HG02763 (cell line): ENCODE measurements at regions not wholly inside any gene's neighbourhood (a gene's known extent, or its start where the extent isn't known, plus 50 kb on each side); places are given as distances from the start of the nearest gene placed in this dataset.
"Not testable (repeated sequence)": the region's sequence is repeated elsewhere in the genome, so short reads cannot be mapped to it uniquely, and the experiment has no call there.

Experiments used
- ATAC-seq: cut with Tn5 transposase; IDR thresholded peaks from one replicate; pipeline ENCODE4 v1.9.1; 2021; ENCODE audit warnings: mild to moderate bottlenecking, moderate library complexity; ENCODE audit not compliant: unreplicated experiment

DNA sequence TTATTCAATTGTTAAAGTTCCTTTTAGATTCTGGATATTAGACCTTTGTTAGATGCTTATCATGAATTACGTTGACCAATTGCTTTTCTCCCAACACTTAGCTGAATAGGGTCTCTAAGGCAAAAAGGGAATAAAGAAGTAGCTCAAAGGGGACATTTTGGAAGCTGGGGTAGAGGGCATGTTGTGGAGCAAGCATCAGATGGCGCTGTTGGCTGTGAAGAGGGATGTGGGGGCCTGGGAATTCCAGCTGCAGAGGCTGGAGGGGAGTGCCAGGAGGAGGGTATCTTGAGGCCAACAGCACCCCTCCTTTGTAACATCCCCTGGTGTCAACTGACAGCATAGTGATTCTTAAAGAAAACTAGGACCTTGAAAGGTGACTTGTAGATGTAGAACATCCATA, 198.2 kb downstream of the ADCYAP1 start:
- ATAC-seq: no peak

DNA sequence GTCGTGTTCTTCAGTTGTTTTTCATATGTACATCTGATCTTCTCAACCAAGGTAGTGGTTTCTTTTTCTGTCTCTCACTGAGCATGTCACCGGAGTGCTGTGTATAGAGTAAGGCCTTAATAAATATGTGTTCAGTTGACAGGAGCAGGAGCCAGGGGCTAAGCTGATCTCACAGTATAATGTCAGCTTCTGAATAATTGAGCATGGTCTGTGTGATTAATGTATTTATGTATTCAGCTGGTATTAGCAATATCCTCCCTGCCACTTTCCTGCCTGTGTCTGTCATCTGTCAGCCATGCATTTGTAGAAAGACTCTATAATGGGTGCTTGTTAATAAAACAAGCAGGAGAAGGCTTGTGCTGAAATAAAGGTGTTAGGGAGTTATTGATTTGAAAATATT, 198.9 kb downstream of the ADCYAP1 start:
- ATAC-seq: no peak

DNA sequence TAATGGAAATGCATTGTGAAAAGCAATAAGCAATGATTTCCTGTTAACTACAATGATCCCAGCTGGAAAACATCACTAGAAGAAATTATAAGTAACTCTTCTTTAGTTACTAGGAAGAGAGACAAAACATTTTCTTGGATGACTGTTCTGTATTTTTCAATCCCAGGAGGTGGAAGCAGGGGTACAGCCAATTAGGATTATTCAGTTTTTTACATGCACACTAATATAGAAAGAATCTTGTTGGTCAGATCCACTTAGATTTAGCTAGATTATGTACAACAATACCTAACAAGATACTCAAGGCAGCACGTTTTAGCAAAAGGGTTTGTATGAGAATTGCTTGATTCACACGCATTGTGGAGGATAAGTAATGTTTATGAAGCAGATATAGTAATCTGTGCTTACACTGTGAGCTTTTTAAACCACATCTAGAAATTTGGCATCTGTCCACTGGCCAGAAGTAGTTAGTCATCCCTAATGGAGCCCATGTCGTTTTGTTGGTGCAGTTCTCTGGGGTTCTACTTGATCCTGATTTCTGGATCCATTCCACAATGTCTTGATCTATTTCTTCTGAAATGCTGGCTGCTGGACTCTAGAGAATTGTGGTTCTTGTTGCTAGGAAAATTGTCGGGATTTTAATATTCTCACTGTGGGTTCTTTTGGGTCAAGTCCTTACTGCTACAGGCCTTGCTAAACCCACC, 199.7 kb downstream of the ADCYAP1 start:
- ATAC-seq: no peak

GRCh38 chr18:1124495-1124894, 219.8 kb downstream of the ADCYAP1 start:
- ATAC-seq: no peak

DNA sequence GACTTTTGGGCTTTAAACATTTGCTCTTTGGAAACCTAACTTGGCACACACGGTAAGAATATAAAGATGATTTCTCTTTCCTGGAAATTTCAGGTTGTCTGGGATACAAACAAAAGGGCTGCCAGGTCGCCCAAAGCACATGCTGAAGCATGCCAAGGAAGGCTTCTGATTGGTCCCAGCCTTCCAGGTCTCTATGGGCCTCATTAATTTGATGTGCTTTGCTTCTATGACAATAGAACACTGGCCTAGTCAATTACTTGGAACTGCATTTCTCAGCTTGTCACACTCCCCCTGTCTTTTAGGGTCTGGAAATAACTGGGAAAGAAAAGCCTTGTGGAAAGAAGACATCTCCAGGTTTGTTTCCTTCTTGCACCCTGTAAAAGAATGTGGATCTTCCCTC, 228.9 kb downstream of the ADCYAP1 start:
- no peak for ATAC-seq

GRCh38 chr18:1147730-1148129, 243.1 kb downstream of the ADCYAP1 start:
- ATAC-seq: no peak

DNA sequence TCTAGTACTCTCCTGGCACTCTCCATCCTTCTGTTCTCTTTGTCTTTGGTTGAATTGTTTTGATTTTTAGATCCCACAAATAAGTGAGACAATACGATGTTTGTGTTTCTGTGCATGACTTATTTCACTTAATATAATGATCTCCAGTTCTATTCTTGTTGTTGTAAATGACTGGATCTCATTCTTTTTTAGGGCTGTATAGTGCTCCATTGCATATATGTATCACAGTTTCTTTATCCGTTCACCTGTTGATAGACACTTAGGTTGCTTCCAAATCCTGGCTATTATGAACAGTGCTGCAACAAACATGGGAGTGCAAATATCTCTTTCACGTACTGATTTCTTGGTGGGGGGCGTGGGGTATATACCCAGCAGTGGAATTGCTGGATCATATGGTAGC, 245.0 kb downstream of the ADCYAP1 start:
- ATAC-seq: no peak

DNA sequence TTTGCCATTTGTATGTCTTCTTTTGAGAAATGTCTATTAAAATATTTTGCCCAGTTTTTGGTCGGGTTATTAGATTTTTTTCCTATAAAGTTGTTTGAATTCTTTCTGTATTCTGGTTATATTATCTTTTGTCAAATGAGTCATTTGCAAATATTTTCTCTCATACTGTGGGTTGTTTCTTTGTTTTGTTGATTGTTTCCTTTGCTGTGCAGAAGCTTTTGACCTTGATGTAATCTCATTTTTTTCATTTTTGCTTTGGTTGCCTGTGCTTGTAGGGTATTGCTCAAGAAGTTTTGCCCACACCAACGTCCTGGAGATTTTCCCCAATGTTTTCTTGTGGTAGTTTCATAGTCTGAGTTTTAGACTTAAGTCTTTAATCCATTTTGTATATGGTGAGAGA, 245.7 kb downstream of the ADCYAP1 start:
- no peak for ATAC-seq

- not testable (repeated sequence) for ATAC-seq
Observed at GRCh38 chr18:1152958-1153357, 248.3 kb downstream of the ADCYAP1 start.

- no peak for ATAC-seq
Observed at GRCh38 chr18:1173593-1173992, 268.9 kb downstream of the ADCYAP1 start.

GRCh38 chr18:1177232-1177631, 272.6 kb downstream of the ADCYAP1 start:
- no peak for ATAC-seq

DNA sequence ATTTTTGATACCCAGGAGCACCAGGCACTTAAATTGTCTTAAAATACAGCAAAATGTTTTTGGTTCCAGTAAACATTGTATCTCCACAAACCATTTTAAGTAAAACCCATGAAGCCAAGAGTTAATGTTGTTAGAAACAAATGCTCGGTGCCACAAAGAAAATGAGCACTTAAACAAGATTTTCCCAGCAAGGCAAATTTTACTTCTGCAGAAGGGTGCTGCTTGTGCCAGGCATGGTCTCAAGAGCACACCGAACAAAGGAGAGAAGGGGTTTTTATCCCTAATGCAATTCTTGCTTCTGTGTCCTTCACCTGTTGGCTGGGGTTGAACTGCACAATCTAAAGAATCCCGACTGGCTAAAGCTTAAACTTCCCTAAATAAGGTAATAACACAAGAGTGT, 286.7 kb downstream of the ADCYAP1 start:
- no peak for ATAC-seq

DNA sequence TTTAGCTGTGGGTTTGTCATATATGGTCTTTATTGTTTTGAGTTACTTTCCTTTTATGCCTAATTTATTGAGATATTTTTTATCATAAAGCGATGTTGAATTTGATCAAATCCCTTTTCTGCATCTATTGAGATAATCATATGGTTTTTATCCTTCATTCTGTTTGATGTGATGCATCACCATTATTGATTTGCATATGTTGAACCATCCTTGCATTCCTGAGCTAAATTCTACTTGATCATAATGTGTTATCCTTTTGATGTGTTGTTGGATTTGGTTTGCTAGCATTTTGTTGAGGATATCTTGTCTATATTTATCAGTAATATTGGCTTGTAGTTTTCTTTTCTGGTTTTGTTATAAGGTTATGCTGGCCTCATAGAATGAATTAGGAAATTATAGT, 308.5 kb downstream of the ADCYAP1 start:
- ATAC-seq: no peak

DNA sequence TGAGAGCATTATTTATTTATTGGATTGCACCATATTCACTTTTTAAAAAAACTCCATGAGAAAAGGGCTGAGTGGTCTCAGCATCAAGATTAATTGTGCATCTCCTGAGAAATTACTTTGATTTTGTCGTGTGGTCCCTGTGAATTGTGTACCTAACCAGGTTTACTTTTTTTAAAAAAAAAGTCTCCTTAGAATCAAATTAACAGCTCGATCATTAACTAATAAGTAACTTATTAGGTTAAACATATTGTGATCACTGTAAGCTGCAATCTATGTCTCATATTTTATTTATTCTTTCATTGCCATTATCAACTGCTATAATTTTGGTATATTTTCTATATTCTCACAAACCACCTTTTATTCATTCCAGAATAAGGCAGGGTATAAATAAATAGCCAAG, 318.2 kb downstream of the ADCYAP1 start:
- ATAC-seq: no peak

GRCh38 chr18:1227025-1227424, 322.4 kb downstream of the ADCYAP1 start:
- ATAC-seq: no peak

DNA sequence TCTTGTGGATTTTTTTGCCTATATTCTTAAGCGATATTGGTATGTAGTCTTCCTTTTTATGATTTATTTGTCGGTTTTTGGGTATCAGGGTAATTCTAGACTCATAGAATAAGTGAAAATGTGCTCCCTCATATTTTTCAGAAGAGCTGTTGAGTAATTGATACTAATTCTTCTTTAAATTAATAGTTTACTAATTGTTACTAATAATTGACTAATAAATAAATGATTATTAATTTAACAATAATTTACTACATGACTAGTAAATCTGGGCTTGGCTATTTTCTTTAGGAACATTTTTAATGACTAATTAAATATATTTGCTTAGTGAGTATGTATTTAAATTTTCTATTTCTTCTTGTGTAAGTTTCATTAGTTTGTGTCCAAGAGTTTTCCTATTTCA, 325.0 kb downstream of the ADCYAP1 start:
- no peak for ATAC-seq

DNA sequence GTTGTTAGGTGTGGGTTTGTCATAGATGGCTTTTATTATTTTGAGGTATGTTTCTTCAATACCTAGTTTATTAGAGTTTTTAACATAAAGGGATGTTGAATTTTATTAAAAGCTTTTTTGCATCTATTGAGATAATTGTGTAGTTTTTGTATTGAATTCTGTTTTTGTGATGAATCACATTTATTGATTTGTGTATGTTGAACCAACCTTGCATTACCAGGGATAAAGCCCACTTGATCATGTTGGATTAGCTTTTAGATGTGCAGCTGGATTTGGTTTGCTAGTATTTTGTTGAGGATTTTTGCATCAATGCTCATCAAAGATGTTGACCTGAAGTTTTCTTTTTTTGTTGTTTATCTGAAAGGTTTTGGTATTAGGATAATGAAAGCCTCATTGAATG, 328.2 kb downstream of the ADCYAP1 start:
- ATAC-seq: no peak

GRCh38 chr18:1240701-1241100, 336.0 kb downstream of the ADCYAP1 start:
- no peak for ATAC-seq

GRCh38 chr18:1244397-1245122, 339.9 kb downstream of the ADCYAP1 start:
- ATAC-seq: no peak

DNA sequence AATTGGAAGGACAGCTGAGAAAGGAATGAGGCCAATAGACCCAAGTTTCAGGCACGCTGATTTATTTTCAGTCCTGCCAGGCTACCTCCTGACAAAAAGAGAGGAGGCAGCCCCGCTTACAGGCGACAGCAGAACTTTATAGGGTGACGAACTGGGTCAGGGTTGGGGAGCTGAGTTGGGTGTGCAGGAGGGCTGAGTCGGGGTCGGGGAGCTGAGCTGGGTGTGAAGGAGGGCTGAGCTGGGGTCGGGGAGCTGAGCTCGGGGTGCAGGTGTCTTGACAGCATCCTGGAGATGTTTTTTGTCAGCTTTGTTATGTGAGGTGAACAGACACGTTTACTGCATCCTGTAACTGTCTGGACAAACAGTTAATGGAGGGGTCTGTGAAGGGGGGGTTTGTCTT, 342.2 kb downstream of the ADCYAP1 start:
- ATAC-seq: no peak

DNA sequence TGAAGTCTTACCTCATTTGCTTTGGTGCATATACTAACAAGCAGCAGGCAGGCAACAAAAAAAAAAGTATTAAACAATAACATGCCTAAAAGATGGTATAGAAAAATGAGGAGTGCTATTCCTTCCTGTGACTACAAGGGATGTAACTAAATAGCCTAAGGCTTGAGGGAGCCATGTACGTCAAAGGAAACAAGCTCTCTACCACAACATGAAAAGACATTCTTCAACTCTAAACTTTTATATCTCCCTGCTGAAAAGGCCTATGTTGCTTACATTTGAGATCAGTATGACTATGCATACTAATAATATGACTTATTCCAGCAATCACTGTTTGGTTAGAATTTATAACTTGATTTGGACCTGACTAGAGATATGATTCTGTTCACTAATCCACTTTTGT, 347.9 kb downstream of the ADCYAP1 start:
- ATAC-seq: no peak

GRCh38 chr18:1252936-1253335, 348.3 kb downstream of the ADCYAP1 start:
- ATAC-seq: no peak

DNA sequence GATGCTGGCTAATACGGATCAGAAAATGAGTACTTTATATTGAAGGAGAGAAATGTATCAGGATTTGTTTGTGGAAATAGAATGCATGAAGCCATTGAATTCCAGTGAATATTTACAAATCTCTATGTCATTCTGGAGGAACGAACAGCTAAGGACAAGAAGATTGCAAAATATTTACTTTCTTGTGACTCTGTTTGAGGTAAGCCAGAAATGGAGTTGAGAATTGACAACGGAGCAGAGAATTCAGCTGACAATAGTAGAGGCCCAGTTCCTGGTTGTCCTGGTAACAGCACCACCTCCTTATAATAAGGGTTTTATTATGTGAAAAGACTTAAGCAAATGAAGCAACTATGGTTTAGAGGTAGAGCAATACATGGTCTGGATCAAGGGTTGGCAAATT, 349.2 kb downstream of the ADCYAP1 start:
- ATAC-seq: no peak
